ENCODE measurements at regions not wholly inside any gene's neighbourhood (a gene's known extent, or its start where the extent isn't known, plus 50 kb on each side); places are given as distances from the start of the nearest gene placed in this dataset.

DNA sequence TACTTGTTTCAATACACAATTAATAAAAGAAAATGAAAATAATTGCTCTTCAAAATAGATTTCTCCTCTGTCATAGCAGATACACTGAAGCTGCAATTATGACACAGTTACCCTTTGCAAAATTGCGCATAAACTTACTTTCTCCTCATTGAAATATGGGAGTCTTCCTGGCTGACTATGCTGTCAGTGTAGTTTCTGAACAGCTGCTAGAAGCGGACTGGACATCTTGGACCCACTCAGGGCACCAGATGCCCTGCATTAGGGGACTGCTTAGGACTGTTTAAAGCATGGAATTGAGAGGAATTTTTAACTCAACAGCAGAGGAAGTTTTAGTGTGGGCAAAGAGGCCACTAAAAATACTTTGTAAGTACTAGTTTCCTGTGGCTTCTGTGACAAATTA is 454.9 kb downstream of the ATP23 start:
- Mint-ChIP-seq H3K27me3 (peaks cover 4% of the 10 kb centered on the region), H3K4me1 (ENCODE audit: low read depth) (no peaks in the 10 kb centered on the region), H3K27ac (no peak overlapping the region), H3K9me3 (peaks cover 6% of the 10 kb centered on the region), H3K4me3 (no peak overlapping the region), H3K36me3 (ENCODE audit: low read depth) (no peaks in the 10 kb centered on the region)
- Histone ChIP-seq H3K36me3 (ENCODE audit: insufficient read depth, low read length) (no peaks in the 10 kb centered on the region), H3K4me3 (ENCODE audit: low read length) (no peak overlapping the region), H3K27me3 (ENCODE audit: control insufficient read depth in 1 of 2, insufficient read depth in 2 of 2, low read length in 2 of 2) (no peaks in the 10 kb centered on the region), H3K4me1 (ENCODE audit: insufficient read depth, low read length) (no peaks in the 10 kb centered on the region), H3K27ac (ENCODE audit: low read depth in 1 of 2, low read length in 2 of 2) (no peak overlapping the region), H3K9me3 (ENCODE audit: control insufficient read depth in 1 of 2, insufficient read depth in 1 of 2, low read length in 2 of 2) (peaks cover 0 to 4% of the 10 kb centered on the region in 2 experiments)
- ChIA-PET POLR2A (no interaction called here), CTCF (no interaction called here)
- intact Hi-C loops (cut with DNase I, micrococcal nuclease) = no loop called here
- DNase-seq (no peak), ATAC-seq (ENCODE audit: poor library complexity) (no peak)
- TF ChIP-seq, protein P1, sequence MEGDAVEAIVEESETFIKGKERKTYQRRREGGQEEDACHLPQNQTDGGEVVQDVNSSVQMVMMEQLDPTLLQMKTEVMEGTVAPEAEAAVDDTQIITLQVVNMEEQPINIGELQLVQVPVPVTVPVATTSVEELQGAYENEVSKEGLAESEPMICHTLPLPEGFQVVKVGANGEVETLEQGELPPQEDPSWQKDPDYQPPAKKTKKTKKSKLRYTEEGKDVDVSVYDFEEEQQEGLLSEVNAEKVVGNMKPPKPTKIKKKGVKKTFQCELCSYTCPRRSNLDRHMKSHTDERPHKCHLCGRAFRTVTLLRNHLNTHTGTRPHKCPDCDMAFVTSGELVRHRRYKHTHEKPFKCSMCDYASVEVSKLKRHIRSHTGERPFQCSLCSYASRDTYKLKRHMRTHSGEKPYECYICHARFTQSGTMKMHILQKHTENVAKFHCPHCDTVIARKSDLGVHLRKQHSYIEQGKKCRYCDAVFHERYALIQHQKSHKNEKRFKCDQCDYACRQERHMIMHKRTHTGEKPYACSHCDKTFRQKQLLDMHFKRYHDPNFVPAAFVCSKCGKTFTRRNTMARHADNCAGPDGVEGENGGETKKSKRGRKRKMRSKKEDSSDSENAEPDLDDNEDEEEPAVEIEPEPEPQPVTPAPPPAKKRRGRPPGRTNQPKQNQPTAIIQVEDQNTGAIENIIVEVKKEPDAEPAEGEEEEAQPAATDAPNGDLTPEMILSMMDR (IDR thresholded peaks at IDR 0.05) = no peak

DNA sequence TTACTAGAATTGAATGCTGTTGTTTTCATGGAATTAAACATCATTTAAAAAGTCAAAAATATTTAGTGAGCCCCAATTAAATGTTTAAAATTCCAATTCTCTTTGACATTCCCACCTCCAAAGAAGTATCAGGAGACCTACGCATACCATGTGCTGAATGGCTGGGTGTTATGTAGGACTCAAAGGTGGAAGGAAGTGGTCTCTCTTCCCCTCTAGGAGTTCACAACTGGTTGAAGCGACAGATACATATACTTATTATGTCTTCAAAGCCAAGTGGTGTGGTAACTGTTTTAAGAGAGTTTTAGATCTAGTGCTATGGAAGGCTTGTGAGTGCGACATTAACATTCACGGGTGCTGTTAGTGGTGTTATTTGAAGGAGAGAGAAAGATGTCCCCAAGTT is 464.0 kb downstream of the ATP23 start:
- H3K36me3 ChIP-seq (ENCODE audit: insufficient read depth, low read length) = no peaks in the 10 kb centered on the region
- H3K9me3 ChIP-seq (ENCODE audit: control insufficient read depth in 1 of 2, insufficient read depth in 1 of 2, low read length in 2 of 2) = no peaks in the 10 kb centered on the region
- Mint-ChIP-seq H3K9me3 (peaks cover 3% of the 10 kb centered on the region), H3K36me3 (ENCODE audit: low read depth) (no peaks in the 10 kb centered on the region), H3K27me3 (no peaks in the 10 kb centered on the region), H3K4me1 (ENCODE audit: low read depth) (no peaks in the 10 kb centered on the region), H3K27ac (no peak overlapping the region), H3K4me3 (no peak overlapping the region)
- ATAC-seq (ENCODE audit: poor library complexity) (no peak), DNase-seq (no peak)
- ChIA-PET CTCF (interaction anchor here (0.6 kb wide), 1 partner anchor 1859 kb away, joined by 3 read pairs; no protein-coding TSS in a partner anchor), POLR2A (no interaction called here)
- H3K27me3 ChIP-seq (ENCODE audit: control insufficient read depth in 1 of 2, insufficient read depth in 2 of 2, low read length in 2 of 2) = no peaks in the 10 kb centered on the region
- H3K4me3 ChIP-seq (ENCODE audit: low read length) = no peak overlapping the region
- intact Hi-C loops (cut with DNase I, micrococcal nuclease) = no loop called here
- H3K27ac ChIP-seq (ENCODE audit: low read depth in 1 of 2, low read length in 2 of 2) = no peak overlapping the region
- no peaks in the 10 kb centered on the region for H3K4me1 ChIP-seq (ENCODE audit: insufficient read depth, low read length)
- TF ChIP-seq, protein P1 (IDR thresholded peaks at IDR 0.05) = no peak

DNA sequence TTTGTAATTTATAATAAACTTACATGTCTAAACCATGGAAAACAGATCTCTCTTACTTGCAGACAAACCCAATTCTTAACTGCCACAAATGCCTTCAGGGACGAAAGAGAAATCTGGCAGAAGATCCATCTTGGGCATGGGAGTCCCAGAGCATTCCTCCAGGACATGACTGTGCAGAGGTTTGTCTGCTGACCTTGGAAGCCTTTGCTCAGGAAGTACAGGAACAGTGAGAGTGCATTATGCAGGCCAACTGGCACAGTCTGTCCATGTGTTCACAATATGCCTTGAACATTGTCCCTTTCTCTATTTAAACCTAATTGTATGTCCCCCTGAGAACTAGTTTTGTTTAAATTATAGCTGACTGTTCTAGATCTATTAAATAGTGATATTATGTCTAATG is 467.1 kb downstream of the ATP23 start:
- Histone ChIP-seq H3K36me3 (ENCODE audit: insufficient read depth, low read length) (no peaks in the 10 kb centered on the region), H3K4me1 (ENCODE audit: insufficient read depth, low read length) (no peaks in the 10 kb centered on the region), H3K27me3 (ENCODE audit: control insufficient read depth in 1 of 2, insufficient read depth in 2 of 2, low read length in 2 of 2) (no peaks in the 10 kb centered on the region), H3K9me3 (ENCODE audit: control insufficient read depth in 1 of 2, insufficient read depth in 1 of 2, low read length in 2 of 2) (no peaks in the 10 kb centered on the region), H3K4me3 (ENCODE audit: low read length) (no peak overlapping the region), H3K27ac (ENCODE audit: low read depth in 1 of 2, low read length in 2 of 2) (no peak overlapping the region)
- no peak for ATAC-seq (ENCODE audit: poor library complexity)
- Mint-ChIP-seq H3K4me1 (ENCODE audit: low read depth) (no peaks in the 10 kb centered on the region), H3K27me3 (peaks cover 4% of the 10 kb centered on the region), H3K4me3 (no peak overlapping the region), H3K9me3 (no peaks in the 10 kb centered on the region), H3K27ac (no peak overlapping the region), H3K36me3 (ENCODE audit: low read depth) (no peaks in the 10 kb centered on the region)
- ChIA-PET CTCF (no interaction called here), POLR2A (no interaction called here)
- DNase-seq = no peak
- intact Hi-C loops (cut with DNase I, micrococcal nuclease) = no loop called here
- TF ChIP-seq, protein P1 (IDR thresholded peaks at IDR 0.05) = no peak
